Spleen (tissue), 7 donors: ENCODE measurements at regions not wholly inside any gene's neighbourhood (a gene's known extent, or its start where the extent isn't known, plus 50 kb on each side); places are given as distances from the start of the nearest gene placed in this dataset.

Source experiments
- CTCF ChIP-seq, 11 experiments: fragments of 200-600 bp in 7 of 11; fragments of 450-650 bp in 4 of 11; sonication (generic) in 4 of 11; IDR thresholded peaks in 8 of 11; conservative IDR thresholded peaks in 3 of 11; 1 replicate in 7 of 11; 2 replicates in 4 of 11; pipeline versions ENCODE4 v1.4.0 to v1.8.0; 2016 to 2021; ENCODE audit warnings: antibody characterized with exemption in 11 of 11, inconsistent platforms in 4 of 11, mild to moderate bottlenecking in 1 of 11
- POLR2A ChIP-seq, 3 donors: fragments of 450-650 bp; IDR thresholded peaks; one replicate each; pipeline ENCODE4 v1.5.1; 2017; ENCODE audit warnings: antibody characterized with exemption in 3 of 3, mild to moderate bottlenecking in 1 of 3
- POLR2AphosphoS5 ChIP-seq, 3 donors: sonication (generic); formaldehyde crosslinking; IDR thresholded peaks; one replicate each; pipeline ENCODE4 v1.5.1; 2017; ENCODE audit warnings: antibody characterized with exemption in 3 of 3
- donor health status: DM: no; HTN: no; CAD: no; lungs with moderate emphysema.
- donor health status: DM: no; HTN: no; CAD: no.
- donor health status: DM: no; HTN: no; CAD: no.

- TF ChIP-seq POLR2AphosphoS5 (IDR thresholded peaks at IDR 0.05): no peak
- no peak for TF ChIP-seq POLR2A (IDR thresholded peaks at IDR 0.05)
- no peak for TF ChIP-seq CTCF (IDR thresholded peaks at IDR 0.05 in 8 of 11, conservative IDR thresholded peaks at IDR 0.05 in 3 of 11)
Observed at GRCh38 chr13:42424182-42424581, 149.8 kb upstream of the TNFSF11 start.
